ENCODE measurements at regions not wholly inside any gene's neighbourhood (a gene's known extent, or its start where the extent isn't known, plus 50 kb on each side); places are given as distances from the start of the nearest gene placed in this dataset.

DNA sequence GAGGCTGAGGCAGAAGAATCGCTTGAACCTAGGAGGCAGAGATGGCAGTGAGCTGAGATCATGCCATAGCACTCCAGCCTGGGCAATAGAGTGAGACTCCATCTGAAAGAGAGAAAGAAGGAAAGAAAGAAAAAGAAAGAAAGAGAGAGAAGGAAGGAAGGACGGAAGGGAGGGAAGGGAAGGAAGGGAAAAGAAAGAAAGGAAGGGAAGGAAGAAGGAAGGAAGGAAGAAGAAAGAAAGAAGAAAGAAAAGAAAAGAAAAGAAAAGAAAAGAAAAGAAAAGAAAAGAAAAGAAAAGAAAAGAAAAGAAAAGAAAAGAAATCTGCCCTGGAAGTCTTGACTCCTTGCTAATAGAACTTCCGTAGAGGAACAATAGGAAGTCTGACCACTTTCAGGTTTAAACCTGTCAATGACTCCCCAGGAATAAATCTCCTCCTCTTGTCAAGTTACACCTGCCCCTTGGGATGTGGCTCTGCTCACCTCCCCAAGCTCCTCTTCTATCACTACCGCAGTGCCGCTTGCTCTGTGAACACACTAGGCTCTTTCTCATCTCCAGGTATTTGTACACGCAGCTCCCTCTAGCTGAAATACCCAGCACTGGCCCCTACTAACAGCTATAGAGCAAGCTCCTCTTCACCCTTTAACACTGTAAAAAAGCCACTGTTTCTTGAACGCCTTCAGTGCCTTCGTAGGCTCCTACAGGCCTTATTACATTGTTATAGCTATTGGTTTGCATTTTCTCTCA lies 773.1 kb upstream of the TBX3 start (continued):
- TF ChIP-seq TEAD4 (IDR thresholded peaks at IDR 0.05; ENCODE audit: low read depth, low read length) = peak; percentile 44; the same call in 1 of the 2 replicates

Data from H1 (cell line).